CD4-positive, alpha-beta T cell (primary cell): ENCODE measurements at regions not wholly inside any gene's neighbourhood (a gene's known extent, or its start where the extent isn't known, plus 50 kb on each side); places are given as distances from the start of the nearest gene placed in this dataset.

Experiments
- ATAC-seq: fragments of 200-7000 bp; cut with Tn5 transposase; one replicate; pipeline ENCODE4 v1.10.0; 2022; ENCODE audit warnings: mild to moderate bottlenecking; ENCODE audit not compliant: poor library complexity
- CTCF ChIA-PET: fragments of 350-600 bp; sonication (Branson Sonifier 250); formaldehyde crosslinking; loops from one replicate; lab custom pipeline; 2021; ENCODE audit warnings: antibody characterized with exemption, inconsistent platforms; lab: Charles Lee
- POLR2A ChIA-PET: fragments of 350-600 bp; sonication (Branson Sonifier 250); formaldehyde crosslinking; loops from one replicate; lab custom pipeline; 2021; ENCODE audit warnings: antibody characterized with exemption, inconsistent platforms; lab: Charles Lee
- DNase-seq, 14 experiments: peaks; one replicate each; pipeline ENCODE4 v3.0.0-alpha.2; 2013 to 2020; ENCODE audit warnings: mixed read lengths in 2 of 14
- H3K27ac ChIP-seq, 2 donors: one replicate each; pipeline versions ENCODE4 v1.5.1 to v1.7.0; 2013; ENCODE audit warnings: low read length in 2 of 2, low read depth in 1 of 2, mild to moderate bottlenecking in 1 of 2
- H3K27me3 ChIP-seq, 2 experiments: 1 replicate in 1 of 2; 2 replicates in 1 of 2; pipeline versions ENCODE4 v1.6.1 to v1.7.0; 2013; ENCODE audit warnings: low read length in 2 of 2, control low read depth in 1 of 2, mild to moderate bottlenecking in 1 of 2, moderate library complexity in 1 of 2; ENCODE audit not compliant: insufficient read depth in 2 of 2, control insufficient read depth in 1 of 2
- H3K36me3 ChIP-seq: one replicate; pipeline ENCODE4 v1.6.1; 2013; ENCODE audit warnings: low read length, control low read depth; ENCODE audit not compliant: insufficient read depth
- H3K4me1 ChIP-seq: one replicate; pipeline ENCODE4 v1.6.1; 2013; ENCODE audit warnings: low read length, control low read depth; ENCODE audit not compliant: insufficient read depth
- H3K4me3 ChIP-seq: one replicate; pipeline ENCODE4 v1.5.1; 2013; ENCODE audit warnings: mild to moderate bottlenecking, low read length, moderate library complexity
- H3K9me3 ChIP-seq, 2 experiments: 1 replicate in 1 of 2; 2 replicates in 1 of 2; pipeline versions ENCODE4 v1.6.1 to v1.7.0; 2013; ENCODE audit warnings: low read length in 2 of 2, mild to moderate bottlenecking in 2 of 2, control low read depth in 1 of 2, moderate library complexity in 1 of 2; ENCODE audit not compliant: control insufficient read depth in 1 of 2, insufficient read depth in 1 of 2
- H3K27ac Mint-ChIP-seq: one replicate; pipeline ENCODE4 v1.8.0; 2020; ENCODE audit warnings: mixed read lengths
- H3K27me3 Mint-ChIP-seq: one replicate; pipeline ENCODE4 v1.8.0; 2021; ENCODE audit warnings: mixed read lengths
- H3K36me3 Mint-ChIP-seq: one replicate; pipeline ENCODE4 v1.8.0; 2021; ENCODE audit warnings: low read depth, mixed read lengths
- H3K4me1 Mint-ChIP-seq: one replicate; pipeline ENCODE4 v1.8.0; 2021; ENCODE audit warnings: low read depth, mixed read lengths
- H3K4me3 Mint-ChIP-seq: one replicate; pipeline ENCODE4 v1.8.0; 2020; ENCODE audit warnings: mild to moderate bottlenecking, mixed read lengths
- H3K9me3 Mint-ChIP-seq: one replicate; pipeline ENCODE4 v1.8.0; 2020; ENCODE audit warnings: mixed read lengths
- CTCF ChIP-seq: fragments of 200-600 bp; IDR thresholded peaks from one replicate; pipeline ENCODE4 v1.8.0; 2022; ENCODE audit warnings: antibody characterized with exemption, mild to moderate bottlenecking
- intact Hi-C, 2 experiments: fragments of 100-400 bp; cut with DNase I in 1 of 2; cut with micrococcal nuclease in 1 of 2; formaldehyde crosslinking; loops; one replicate each; pipeline versions ENCODE4 v1.15.1 to v1.9.0; 2023 to 2025; cut with DNase I, micrococcal nuclease

GRCh38 chr18:61606759-61607158 lies 273.5 kb downstream of the CDH20 start:
- Histone ChIP-seq H3K4me3 (no peak overlapping the region), H3K9me3 (no peaks in the 10 kb centered on the region), H3K4me1 (no peaks in the 10 kb centered on the region), H3K36me3 (no peaks in the 10 kb centered on the region), H3K27ac (no peak overlapping the region), H3K27me3 (peaks cover 8 to 9% of the 10 kb centered on the region in 2 experiments)
- Mint-ChIP-seq H3K27ac (no peak overlapping the region), H3K27me3 (peaks cover 50% of the 10 kb centered on the region), H3K4me3 (no peak overlapping the region), H3K4me1 (no peaks in the 10 kb centered on the region), H3K9me3 (no peaks in the 10 kb centered on the region), H3K36me3 (no peaks in the 10 kb centered on the region)
- CTCF ChIA-PET, result interaction anchor here (1.3 kb wide), 1 partner anchor 35 kb away, joined by 3 read pairs; no protein-coding TSS in a partner anchor
- TF ChIP-seq CTCF, result no peak
- intact Hi-C loops, result no loop called here
- POLR2A ChIA-PET, result interaction anchor here (0.6 kb wide), 1 partner anchor 159 kb away, joined by 3 read pairs; no protein-coding TSS in a partner anchor
- ATAC-seq (no peak), DNase-seq (peak in 1 of 14 experiments; percentile 11)

GRCh38 chr18:61606068-61606660 lies 272.9 kb downstream of the CDH20 start:
- Histone ChIP-seq H3K4me1 (no peaks in the 10 kb centered on the region), H3K36me3 (no peaks in the 10 kb centered on the region), H3K9me3 (no peaks in the 10 kb centered on the region), H3K4me3 (no peak overlapping the region), H3K27me3 (peaks cover 8 to 9% of the 10 kb centered on the region in 2 experiments), H3K27ac (no peak overlapping the region)
- no peak overlapping the region for H3K27ac Mint-ChIP-seq
- H3K27me3 Mint-ChIP-seq, result peaks cover 50% of the 10 kb centered on the region
- H3K4me1 Mint-ChIP-seq, result no peaks in the 10 kb centered on the region
- POLR2A ChIA-PET, result no interaction called here
- no peaks in the 10 kb centered on the region for H3K9me3 Mint-ChIP-seq
- CTCF ChIA-PET, result interaction anchor here (1.3 kb wide), 1 partner anchor 36 kb away, joined by 3 read pairs; no protein-coding TSS in a partner anchor
- ATAC-seq, result no peak
- H3K36me3 Mint-ChIP-seq, result no peaks in the 10 kb centered on the region
- no peak for DNase-seq
- intact Hi-C loops, result no loop called here
- no peak overlapping the region for H3K4me3 Mint-ChIP-seq
- TF ChIP-seq CTCF, result no peak

GRCh38 chr18:61605376-61606067 lies 272.3 kb downstream of the CDH20 start:
- Mint-ChIP-seq H3K27me3 (peaks cover 54% of the 10 kb centered on the region), H3K36me3 (no peaks in the 10 kb centered on the region), H3K4me1 (no peaks in the 10 kb centered on the region), H3K4me3 (no peak overlapping the region), H3K9me3 (no peaks in the 10 kb centered on the region), H3K27ac (no peak overlapping the region)
- no peak for DNase-seq
- Histone ChIP-seq H3K27ac (no peak overlapping the region), H3K4me1 (no peaks in the 10 kb centered on the region), H3K4me3 (no peak overlapping the region), H3K27me3 (peaks cover 8 to 9% of the 10 kb centered on the region in 2 experiments), H3K9me3 (no peaks in the 10 kb centered on the region), H3K36me3 (no peaks in the 10 kb centered on the region)
- ATAC-seq, result no peak
- intact Hi-C loops, result no loop called here
- CTCF ChIA-PET, result no interaction called here
- TF ChIP-seq CTCF, result no peak
- POLR2A ChIA-PET, result no interaction called here
